PC-3 (cell line): ENCODE measurements at regions not wholly inside any gene's neighbourhood (a gene's known extent, or its start where the extent isn't known, plus 50 kb on each side); places are given as distances from the start of the nearest gene placed in this dataset.
A peak's percentile ranks its signal among the peaks of the same experiment; 100 is the strongest.

Source experiments
- ATAC-seq: fragments of 200-7000 bp; cut with Tn5 transposase; 2 replicates; pipeline ENCODE4 v1.9.1; 2020; ENCODE audit warnings: mild to moderate bottlenecking, moderate library complexity
- BruUV-seq: library from RNA; stranded (reverse); fragments of 400-500 nt; replicated peaks from 2 replicates; lab custom pipeline; 2021; lab: Mats Ljungman, UMichigan
- CTCF ChIA-PET: fragments of 300-600 bp; sonication (Branson Sonifier 250); formaldehyde crosslinking; loops from one replicate; lab custom pipeline; 2022; ENCODE audit warnings: antibody characterized with exemption; lab: Charles Lee
- POLR2A ChIA-PET: fragments of 300-600 bp; sonication (Branson Sonifier 250); formaldehyde crosslinking; loops from one replicate; lab custom pipeline; 2022; ENCODE audit warnings: antibody characterized with exemption; ENCODE audit not compliant: unreplicated experiment; lab: Charles Lee
- DNase-seq: peaks from one replicate; pipeline ENCODE4 v3.0.0-alpha.2; 2015
- H2AFZ ChIP-seq: fragments of 300-600 bp; sonication (generic); 2 replicates; pipeline ENCODE4 v1.6.0; 2016; ENCODE audit warnings: antibody characterized with exemption, low read length
- H3F3A ChIP-seq: fragments of 300-600 bp; sonication (generic); one replicate; pipeline ENCODE4 v1.6.0; 2017; ENCODE audit warnings: antibody characterized with exemption, low read length, control low read depth, mild to moderate bottlenecking; ENCODE audit not compliant: unreplicated experiment
- H3K27ac ChIP-seq: fragments of 300-600 bp; sonication (generic); 2 replicates; pipeline ENCODE4 v1.5.1; 2016; ENCODE audit warnings: mild to moderate bottlenecking, low read length
- H3K27me3 ChIP-seq: fragments of 300-600 bp; sonication (generic); 2 replicates; pipeline ENCODE4 v1.6.1; 2016; ENCODE audit warnings: low read length, mixed read lengths
- H3K36me3 ChIP-seq: fragments of 300-600 bp; sonication (generic); 2 replicates; pipeline ENCODE4 v1.6.1; 2016; ENCODE audit warnings: low read depth, mixed run types, low read length, mixed read lengths
- H3K4me1 ChIP-seq: fragments of 300-600 bp; sonication (generic); 2 replicates; pipeline ENCODE4 v1.5.1; 2016; ENCODE audit warnings: low read length; ENCODE audit not compliant: insufficient read depth
- H3K4me2 ChIP-seq: fragments of 300-600 bp; sonication (generic); 2 replicates; pipeline ENCODE4 v1.6.0; 2016; ENCODE audit warnings: low read length
- H3K4me3 ChIP-seq: fragments of 300-600 bp; sonication (generic); 2 replicates; pipeline ENCODE4 v1.5.1; 2016; ENCODE audit warnings: mild to moderate bottlenecking, low read length, mixed read lengths
- H3K79me2 ChIP-seq: fragments of 300-600 bp; sonication (generic); 2 replicates; pipeline ENCODE4 v1.6.1; 2017; ENCODE audit warnings: low read length, mixed read lengths
- H3K9ac ChIP-seq: fragments of 300-600 bp; sonication (generic); 2 replicates; pipeline ENCODE4 v1.6.0; 2016; ENCODE audit warnings: mild to moderate bottlenecking, low read length
- H3K9me2 ChIP-seq: fragments of 300-600 bp; sonication (generic); replicated peaks from 2 replicates; pipeline ENCODE4 v1.6.1; 2016; ENCODE audit warnings: mixed run types, low read length, mixed read lengths
- H3K9me3 ChIP-seq: fragments of 300-600 bp; sonication (generic); 2 replicates; pipeline ENCODE4 v1.6.1; 2016; ENCODE audit warnings: low read length, mixed read lengths
- H4K20me1 ChIP-seq: fragments of 300-600 bp; sonication (generic); 2 replicates; pipeline ENCODE4 v1.6.1; 2016; ENCODE audit warnings: low read length, mixed read lengths
- CTCF ChIP-seq: fragments of 300-600 bp; sonication (generic); conservative IDR thresholded peaks from 2 replicates; pipeline ENCODE4 v1.5.1; 2017; ENCODE audit warnings: antibody characterized with exemption, low read depth, mild to moderate bottlenecking, low read length
- EZH2 ChIP-seq: fragments of 300-600 bp; sonication (generic); IDR thresholded peaks from one replicate; pipeline ENCODE4 v1.6.1; 2017; ENCODE audit warnings: antibody characterized with exemption, mild to moderate bottlenecking, low read length; ENCODE audit not compliant: unreplicated experiment
- EZH2phosphoT487 ChIP-seq: fragments of 300-600 bp; sonication (generic); IDR thresholded peaks from 2 replicates; pipeline ENCODE4 v1.6.1; 2018; ENCODE audit warnings: mild to moderate bottlenecking, antibody characterized with exemption, low read length, borderline replicate concordance
- intact Hi-C: fragments of 100-400 bp; cut with micrococcal nuclease; formaldehyde crosslinking; loops from 2 replicates; pipeline ENCODE4 v1.9.0; 2023

GRCh38 chr17:12252462-12252861, 231.8 kb downstream of the MAP2K4 start:
- Histone ChIP-seq H3K27me3 (peaks cover 66% of the 10 kb centered on the region), H3K27ac (no peak overlapping the region), H3K4me3 (no peak overlapping the region), H3K9ac (no peak overlapping the region), H4K20me1 (no peaks in the 10 kb centered on the region), H3K36me3 (no peaks in the 10 kb centered on the region), H3K79me2 (no peaks in the 10 kb centered on the region), H3K4me1 (no peaks in the 10 kb centered on the region), H3K4me2 (no peak overlapping the region), H2AFZ (no peak overlapping the region), H3K9me3 (no peaks in the 10 kb centered on the region), H3K9me2 (no peaks in the 10 kb centered on the region), H3F3A (no peaks in the 10 kb centered on the region)
- ChIA-PET POLR2A (no interaction called here), CTCF (no interaction called here)
- ATAC-seq: no peak
- no TSS peak for BruUV-seq
- TF ChIP-seq EZH2 (no peak), CTCF (no peak), EZH2phosphoT487 (no peak)
- intact Hi-C loops: no loop called here
- DNase-seq: no peak

DNA sequence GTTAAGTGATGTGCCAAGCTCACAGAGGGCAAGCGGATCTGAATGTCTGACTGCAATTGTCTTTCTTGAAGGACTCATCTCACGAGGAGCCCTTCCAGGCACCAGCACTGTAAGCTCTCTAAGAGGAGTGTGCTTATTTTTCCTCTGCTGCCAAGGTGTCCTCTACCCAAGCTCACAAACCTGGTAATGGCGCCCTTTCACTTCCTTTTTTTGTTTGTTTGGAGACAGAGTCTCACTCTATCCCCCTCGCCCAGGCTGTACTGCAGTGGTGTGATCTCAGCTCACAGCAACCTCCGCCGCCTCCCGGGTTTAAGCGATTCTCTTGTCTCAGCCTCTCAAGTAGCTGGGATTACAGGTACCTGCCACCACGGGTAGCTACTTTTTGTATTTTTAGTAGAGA, 233.8 kb downstream of the MAP2K4 start:
- BruUV-seq: no TSS peak
- Histone ChIP-seq H3K9ac (no peak overlapping the region), H3K4me1 (no peaks in the 10 kb centered on the region), H3K9me3 (no peaks in the 10 kb centered on the region), H3K27me3 (peaks cover 55% of the 10 kb centered on the region), H3K9me2 (no peaks in the 10 kb centered on the region), H3F3A (no peaks in the 10 kb centered on the region), H3K79me2 (no peaks in the 10 kb centered on the region), H3K4me2 (no peak overlapping the region), H2AFZ (no peak overlapping the region), H3K27ac (no peak overlapping the region), H4K20me1 (no peaks in the 10 kb centered on the region), H3K36me3 (no peaks in the 10 kb centered on the region), H3K4me3 (no peak overlapping the region)
- no peak for ATAC-seq
- DNase-seq: no peak
- POLR2A ChIA-PET: no interaction called here
- CTCF ChIA-PET: no interaction called here
- intact Hi-C loops: no loop called here
- no peak for TF ChIP-seq EZH2
- no peak for TF ChIP-seq CTCF
- TF ChIP-seq EZH2phosphoT487: no peak

DNA sequence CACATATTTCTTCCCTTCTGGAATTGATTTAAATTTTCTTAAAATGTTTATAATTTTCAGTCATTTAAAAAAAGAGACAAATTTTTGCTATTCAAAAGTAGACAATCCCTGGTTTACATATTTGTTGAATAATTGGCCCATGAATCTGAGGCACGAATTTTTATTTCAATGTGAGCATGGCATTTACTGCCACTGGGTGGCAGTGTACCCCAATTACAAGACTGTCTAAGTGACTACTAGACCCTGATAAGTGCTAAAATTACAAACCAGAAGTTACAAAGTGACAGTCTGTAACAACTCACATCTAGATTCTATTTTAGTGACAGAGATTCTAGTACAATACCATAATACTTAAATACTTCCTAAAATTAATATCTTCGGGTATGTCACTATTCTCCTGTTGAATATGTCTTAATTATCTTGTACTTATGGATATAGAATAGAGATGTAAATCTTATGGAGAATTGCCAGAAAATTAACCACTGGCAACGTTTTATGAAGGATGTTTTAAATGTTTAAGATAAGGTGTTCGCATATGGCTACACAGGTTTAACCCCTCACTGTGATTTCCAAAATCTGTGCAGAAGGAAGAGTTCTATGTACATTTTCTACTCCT, 235.8 kb downstream of the MAP2K4 start:
- CTCF ChIA-PET: no interaction called here
- 0 out of 2 replicates have a peak, but pooled peaks have one; percentile 27 for ATAC-seq

More for the DNA sequence above, 235.8 kb downstream of the MAP2K4 start:
- intact Hi-C loops: loop anchor here (5.0 kb wide), 1 partner anchor 746 kb away; no protein-coding TSS in a partner anchor
- H4K20me1 ChIP-seq: no peaks in the 10 kb centered on the region
- H3K4me3 ChIP-seq: no peak overlapping the region
- no TSS peak for BruUV-seq
- no peaks in the 10 kb centered on the region for H3K4me1 ChIP-seq
- POLR2A ChIA-PET: no interaction called here
- no peaks in the 10 kb centered on the region for H3K36me3 ChIP-seq
- DNase-seq: peak; percentile 69
- no peak overlapping the region for H3K4me2 ChIP-seq
- H3K79me2 ChIP-seq: no peaks in the 10 kb centered on the region
- TF ChIP-seq EZH2: no peak
- no peak for TF ChIP-seq EZH2phosphoT487
- peak; percentile 94 for TF ChIP-seq CTCF
- H3K27me3 ChIP-seq: peaks cover 44% of the 10 kb centered on the region
- H3K9me3 ChIP-seq: 0 out of 2 replicates have a peak, but pooled peaks cover under 1% of the 10 kb centered on the region
- H3K27ac ChIP-seq: no peak overlapping the region
- no peak overlapping the region for H3K9ac ChIP-seq
- no peak overlapping the region for H2AFZ ChIP-seq
- H3F3A ChIP-seq: no peaks in the 10 kb centered on the region
- H3K9me2 ChIP-seq: no peaks in the 10 kb centered on the region
